ENCODE measurements at regions not wholly inside any gene's neighbourhood (a gene's known extent, or its start where the extent isn't known, plus 50 kb on each side); places are given as distances from the start of the nearest gene placed in this dataset.

DNA sequence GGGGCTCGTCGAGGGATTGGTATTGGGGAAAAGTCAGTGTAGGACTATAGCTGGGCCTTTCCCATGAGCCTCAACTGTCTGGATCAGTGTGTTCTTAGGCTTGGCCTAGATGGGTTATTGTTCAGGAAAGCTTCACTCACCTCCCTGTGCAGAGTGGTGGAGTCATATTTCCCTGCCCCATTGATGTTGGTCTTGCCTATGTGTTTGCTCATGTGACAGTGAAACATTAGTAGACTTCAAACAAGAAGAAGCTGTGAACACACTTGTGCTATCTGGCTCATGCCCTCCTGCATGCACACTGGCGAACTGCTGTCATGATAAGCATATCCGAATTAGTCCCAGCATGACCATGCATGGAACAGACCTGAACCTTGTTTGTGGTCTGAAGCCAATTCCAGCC lies 171.1 kb downstream of the DHX35 start:
- H3K4me3 ChIP-seq: no peak overlapping the region

DNA sequence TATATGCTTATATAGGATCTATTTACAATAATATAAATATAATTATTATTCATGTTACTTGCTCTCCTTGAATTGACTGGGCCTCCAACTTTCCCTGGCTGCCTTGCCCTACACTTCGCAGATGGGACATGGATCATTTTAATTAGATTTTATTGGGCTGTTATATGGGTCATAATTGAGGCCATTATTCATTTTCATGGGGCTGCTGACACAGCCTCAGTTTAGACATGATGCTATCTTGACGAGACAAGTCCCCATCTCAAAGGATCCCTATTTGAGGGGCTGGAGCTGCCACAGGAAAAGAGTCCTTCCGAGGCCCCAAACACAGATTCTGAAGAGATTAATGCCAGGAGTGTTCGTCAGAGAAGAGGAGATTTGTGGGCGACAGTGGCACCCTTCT lies 170.4 kb downstream of the DHX35 start:
- intact Hi-C loops (cut with DNase I; ENCODE audit: low total_unique reads): no loop called here
- TF ChIP-seq POLR2AphosphoS5 (IDR thresholded peaks at IDR 0.05) (no peak), POLR2A (IDR thresholded peaks at IDR 0.05) (no peak), EP300 (IDR thresholded peaks at IDR 0.05) (no peak)
- TF ChIP-seq, protein P1, sequence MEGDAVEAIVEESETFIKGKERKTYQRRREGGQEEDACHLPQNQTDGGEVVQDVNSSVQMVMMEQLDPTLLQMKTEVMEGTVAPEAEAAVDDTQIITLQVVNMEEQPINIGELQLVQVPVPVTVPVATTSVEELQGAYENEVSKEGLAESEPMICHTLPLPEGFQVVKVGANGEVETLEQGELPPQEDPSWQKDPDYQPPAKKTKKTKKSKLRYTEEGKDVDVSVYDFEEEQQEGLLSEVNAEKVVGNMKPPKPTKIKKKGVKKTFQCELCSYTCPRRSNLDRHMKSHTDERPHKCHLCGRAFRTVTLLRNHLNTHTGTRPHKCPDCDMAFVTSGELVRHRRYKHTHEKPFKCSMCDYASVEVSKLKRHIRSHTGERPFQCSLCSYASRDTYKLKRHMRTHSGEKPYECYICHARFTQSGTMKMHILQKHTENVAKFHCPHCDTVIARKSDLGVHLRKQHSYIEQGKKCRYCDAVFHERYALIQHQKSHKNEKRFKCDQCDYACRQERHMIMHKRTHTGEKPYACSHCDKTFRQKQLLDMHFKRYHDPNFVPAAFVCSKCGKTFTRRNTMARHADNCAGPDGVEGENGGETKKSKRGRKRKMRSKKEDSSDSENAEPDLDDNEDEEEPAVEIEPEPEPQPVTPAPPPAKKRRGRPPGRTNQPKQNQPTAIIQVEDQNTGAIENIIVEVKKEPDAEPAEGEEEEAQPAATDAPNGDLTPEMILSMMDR (IDR thresholded peaks at IDR 0.05): no peak
- Histone ChIP-seq H3K27me3 (no peaks in the 10 kb centered on the region), H3K4me3 (no peak overlapping the region), H3K4me1 (no peaks in the 10 kb centered on the region), H3K36me3 (no peaks in the 10 kb centered on the region), H3K9me3 (no peaks in the 10 kb centered on the region), H3K27ac (no peak overlapping the region)
- DNase-seq: no peak
- 89 to 94% (median 93%) methylated on average over 5 of the region's 5 CpGs for WGBS, 5 donors

More for the DNA sequence above, 171.1 kb downstream of the DHX35 start:
- H3K9me3 ChIP-seq: no peaks in the 10 kb centered on the region
- no peaks in the 10 kb centered on the region for H3K36me3 ChIP-seq
- H3K27me3 ChIP-seq: peaks cover 0 to 2% (median 0%) of the 10 kb centered on the region in 3 donors
- WGBS, 5 donors: 84 to 100% (median 88%) methylated on average over 4 of the region's 4 CpGs
- TF ChIP-seq POLR2AphosphoS5 (IDR thresholded peaks at IDR 0.05): no peak
- TF ChIP-seq, protein P1 (IDR thresholded peaks at IDR 0.05): no peak
- no peak for TF ChIP-seq POLR2A (IDR thresholded peaks at IDR 0.05)
- TF ChIP-seq EP300 (IDR thresholded peaks at IDR 0.05): no peak
- no peak for DNase-seq
- no peak overlapping the region for H3K27ac ChIP-seq
- intact Hi-C loops (cut with DNase I; ENCODE audit: low total_unique reads): no loop called here
- no peaks in the 10 kb centered on the region for H3K4me1 ChIP-seq

- TF ChIP-seq POLR2A (IDR thresholded peaks at IDR 0.05) (no peak), POLR2AphosphoS5 (IDR thresholded peaks at IDR 0.05) (no peak), EP300 (IDR thresholded peaks at IDR 0.05) (no peak)
- TF ChIP-seq, protein P1 (IDR thresholded peaks at IDR 0.05): no peak
- no peaks in the 10 kb centered on the region for H3K9me3 ChIP-seq
- intact Hi-C loops (cut with DNase I; ENCODE audit: low total_unique reads): no loop called here
- H3K4me3 ChIP-seq: no peak overlapping the region
- DNase-seq: no peak
- no peaks in the 10 kb centered on the region for H3K4me1 ChIP-seq
- H3K36me3 ChIP-seq: no peaks in the 10 kb centered on the region
- H3K27ac ChIP-seq: no peak overlapping the region
- no peaks in the 10 kb centered on the region for H3K27me3 ChIP-seq
Observed at GRCh38 chr20:39132093-39132492, 169.9 kb downstream of the DHX35 start.

- 72 to 85% (median 80%) methylated on average over 12 of the region's 12 CpGs for WGBS, 5 donors
- no peaks in the 10 kb centered on the region for H3K27me3 ChIP-seq
- no peak overlapping the region for H3K27ac ChIP-seq
- no peaks in the 10 kb centered on the region for H3K9me3 ChIP-seq
- no peak for TF ChIP-seq EP300 (IDR thresholded peaks at IDR 0.05)
- TF ChIP-seq, protein P1 (IDR thresholded peaks at IDR 0.05): no peak
- TF ChIP-seq POLR2AphosphoS5 (IDR thresholded peaks at IDR 0.05): no peak
- no peak for TF ChIP-seq POLR2A (IDR thresholded peaks at IDR 0.05)
- no peaks in the 10 kb centered on the region for H3K36me3 ChIP-seq
- H3K4me1 ChIP-seq: no peaks in the 10 kb centered on the region
- H3K4me3 ChIP-seq: no peak overlapping the region
- intact Hi-C loops (cut with DNase I; ENCODE audit: low total_unique reads): no loop called here
- no peak for DNase-seq
Observed at GRCh38 chr20:39130627-39131026, 168.5 kb downstream of the DHX35 start.

All from stomach (tissue), 8 donors.